Femur (tissue), 1 donor: ENCODE measurements at regions not wholly inside any gene's neighbourhood (a gene's known extent, or its start where the extent isn't known, plus 50 kb on each side); places are given as distances from the start of the nearest gene placed in this dataset.

Source experiments
- DNase-seq: peaks from one replicate; pipeline ENCODE4 v3.0.0-alpha.2; 2017

DNA sequence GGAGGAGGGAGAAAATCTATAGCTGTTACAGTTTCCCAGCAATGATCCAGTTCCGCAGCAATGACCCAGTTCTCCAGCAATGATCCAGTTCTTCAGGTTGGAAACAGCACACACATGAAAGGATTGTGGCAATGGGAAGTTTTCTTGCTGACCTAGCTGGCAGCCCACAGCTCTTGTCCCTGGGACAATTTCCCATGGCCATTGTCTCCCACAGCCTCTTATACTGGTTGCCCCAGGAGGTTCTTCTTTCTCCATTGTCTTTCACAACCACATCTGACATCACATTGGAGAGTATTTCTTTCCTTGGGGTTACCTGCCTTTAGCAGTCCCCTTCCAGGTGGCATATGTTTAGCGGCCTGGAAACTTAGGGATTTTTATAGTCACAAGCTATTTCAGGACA is 209.8 kb upstream of the PLEKHG7 start:
- no peak for DNase-seq

DNA sequence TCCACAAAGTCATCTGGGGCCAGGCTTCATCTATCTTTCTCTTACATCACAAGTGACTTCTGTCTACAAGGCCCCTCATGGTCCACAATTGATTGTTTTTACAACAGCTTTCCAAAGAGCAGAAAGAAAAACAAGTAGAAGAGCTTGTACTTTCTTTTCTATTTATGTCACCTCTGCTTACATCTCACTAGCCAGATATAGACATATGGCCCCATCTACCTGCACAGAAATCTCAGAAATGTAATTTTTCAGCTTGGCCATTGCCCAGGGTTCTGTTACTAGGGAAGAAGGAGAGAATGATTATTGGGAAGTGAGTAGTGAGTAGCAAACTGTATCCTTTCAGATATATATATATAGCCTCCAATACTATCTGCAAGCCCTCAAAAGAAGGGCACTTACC is 210.5 kb upstream of the PLEKHG7 start:
- DNase-seq, result no peak

DNA sequence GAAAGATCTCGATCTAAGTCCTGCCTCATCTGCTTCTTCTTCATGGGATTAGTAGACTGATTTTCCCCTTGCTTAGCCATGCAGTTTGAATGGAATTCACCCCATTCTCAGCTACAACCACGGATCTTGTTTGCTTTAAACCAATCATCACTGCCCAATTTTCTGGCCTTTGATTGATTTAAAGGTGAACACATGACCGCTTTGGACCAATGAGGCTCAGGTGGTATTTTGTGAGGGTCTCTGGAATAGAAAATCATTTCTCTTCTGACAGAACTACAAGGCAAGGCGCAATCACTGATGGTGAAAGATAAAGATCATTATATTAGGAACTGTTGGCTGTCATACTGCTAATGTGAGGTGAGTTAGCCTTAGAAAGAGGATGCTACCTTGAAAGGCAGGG is 213.0 kb upstream of the PLEKHG7 start:
- DNase-seq, result no peak

DNA sequence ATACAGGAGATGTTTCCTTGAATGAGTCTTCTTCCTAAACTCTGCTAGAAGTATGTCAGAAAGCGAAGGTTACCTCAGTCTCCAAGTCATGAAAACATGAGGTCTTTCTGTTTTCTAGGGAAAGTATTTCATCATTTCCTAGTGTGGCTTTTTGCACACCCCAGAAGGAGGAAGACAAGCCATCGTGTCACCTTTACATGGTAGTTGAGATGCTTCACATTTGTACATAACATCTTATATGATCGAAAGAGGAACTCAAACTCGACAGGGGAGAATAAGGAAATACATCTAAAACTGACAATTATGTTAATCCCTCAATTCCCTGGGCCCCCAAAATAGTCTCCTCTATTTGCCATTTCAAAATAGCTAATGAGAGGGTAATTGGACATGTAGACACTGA is 214.1 kb upstream of the PLEKHG7 start:
- no peak for DNase-seq

DNA sequence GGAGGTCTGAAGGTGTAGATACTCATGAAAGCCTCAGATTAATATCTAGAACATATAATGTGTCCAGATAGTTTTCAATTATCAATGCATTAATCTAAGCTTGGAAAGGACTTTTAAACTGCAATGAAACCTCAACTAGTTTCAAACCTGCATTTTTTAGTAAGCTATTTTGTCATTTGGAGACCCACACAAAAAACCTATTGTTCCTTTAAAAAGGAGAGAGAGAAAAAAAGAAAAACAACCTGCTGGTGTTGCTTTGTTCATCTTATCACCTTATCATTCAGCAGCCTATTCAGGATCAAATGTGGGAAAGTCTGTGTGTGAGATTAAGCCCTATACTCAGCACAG is 215.7 kb upstream of the PLEKHG7 start:
- DNase-seq, result no peak

DNA sequence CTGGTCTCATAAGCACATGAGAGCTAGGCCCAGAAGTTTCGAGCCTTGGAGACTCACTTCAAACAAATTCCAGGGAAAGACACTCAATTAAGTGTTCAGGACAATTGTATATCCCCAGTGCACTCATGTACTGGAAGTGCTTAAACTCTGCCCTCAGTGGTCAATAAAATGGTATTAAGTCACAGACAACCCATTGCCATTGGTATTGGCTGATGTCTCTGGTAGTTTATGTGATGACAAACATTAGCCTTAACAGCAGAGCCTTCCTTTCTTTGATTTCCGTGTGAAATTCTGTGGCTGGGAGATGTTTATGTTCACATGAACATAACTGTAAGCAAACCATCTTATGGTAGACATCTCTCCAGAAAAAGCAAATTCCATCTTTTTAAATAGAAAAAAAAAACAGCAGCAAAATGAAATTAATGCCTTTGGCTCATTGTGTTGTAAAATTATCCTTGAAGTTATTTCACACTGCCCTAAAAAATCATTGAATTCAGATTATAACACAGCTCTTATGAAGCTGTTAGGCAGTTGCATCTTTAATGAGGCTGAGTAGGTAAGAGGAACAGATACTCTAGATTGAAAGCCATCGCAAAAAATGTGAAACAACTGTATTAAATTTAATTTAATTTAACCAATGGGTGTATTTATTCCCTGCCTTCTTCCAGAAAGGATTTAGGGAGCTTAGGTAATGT is 216.2 kb upstream of the PLEKHG7 start:
- no peak for DNase-seq

DNA sequence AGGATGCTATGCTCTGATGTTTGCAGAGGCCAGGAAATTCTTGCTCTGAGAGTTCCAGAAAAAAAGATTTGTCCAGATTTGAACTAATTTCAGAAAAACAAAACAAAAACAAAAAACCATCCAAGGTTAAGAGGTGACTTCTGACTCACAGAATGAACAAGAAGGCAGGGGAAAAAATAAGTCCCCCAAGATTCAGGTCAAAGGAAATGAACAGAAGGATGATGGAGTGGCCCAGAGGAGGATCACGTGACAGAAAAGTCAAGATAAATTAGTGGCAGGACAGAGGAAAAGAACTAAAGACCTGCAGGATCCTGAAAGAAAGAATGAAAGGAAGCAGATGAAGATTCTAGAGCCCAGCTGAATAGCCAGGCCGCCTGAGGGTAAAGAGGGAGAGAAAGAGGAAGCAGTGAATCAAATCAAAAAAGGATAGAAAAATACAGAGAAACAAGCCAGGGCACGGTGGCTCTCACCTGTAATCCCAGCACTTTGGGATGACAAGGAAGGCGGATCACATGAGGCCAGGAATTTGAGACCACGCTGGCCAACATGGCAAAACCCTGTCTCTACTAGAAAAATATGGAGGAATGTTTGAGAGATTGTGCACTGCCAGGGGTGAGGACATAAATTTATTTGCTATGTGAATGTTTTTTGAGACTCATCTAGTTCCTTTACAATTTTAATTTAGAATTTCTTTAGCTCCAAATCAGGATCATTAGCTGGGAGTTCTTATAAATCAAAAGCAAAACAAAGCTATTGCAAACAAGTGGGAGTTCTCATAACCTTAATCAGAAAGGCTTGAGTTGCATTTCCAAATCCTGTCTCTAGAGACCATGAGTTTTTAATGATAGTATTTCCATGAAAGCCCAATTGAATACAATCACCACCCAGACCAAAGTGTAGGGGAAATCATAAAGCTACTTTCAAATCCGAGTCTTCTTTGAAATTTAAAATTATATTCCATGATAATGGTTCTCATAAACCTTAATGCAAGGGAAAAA is 217.1 kb upstream of the PLEKHG7 start:
- DNase-seq, result no peak

DNA sequence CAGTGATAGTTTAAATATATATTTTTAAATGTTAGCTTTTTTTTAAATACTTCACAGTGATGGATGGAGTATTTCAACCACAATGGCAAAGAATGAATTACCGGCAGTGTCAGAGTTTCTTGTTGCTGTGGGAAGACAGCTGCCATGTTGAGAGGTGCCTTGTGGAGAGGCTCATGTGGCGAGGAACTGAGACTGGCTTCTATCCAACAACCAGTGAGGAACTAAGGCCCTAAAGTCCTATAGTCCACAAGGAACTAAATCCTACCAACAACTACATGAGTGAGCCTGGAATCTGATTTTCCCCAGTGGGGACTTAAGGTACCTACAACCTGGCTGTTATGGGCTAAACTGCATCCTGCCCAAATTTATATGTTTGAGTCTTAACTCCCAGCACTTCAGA is 220.2 kb upstream of the PLEKHG7 start:
- DNase-seq, result no peak

DNA sequence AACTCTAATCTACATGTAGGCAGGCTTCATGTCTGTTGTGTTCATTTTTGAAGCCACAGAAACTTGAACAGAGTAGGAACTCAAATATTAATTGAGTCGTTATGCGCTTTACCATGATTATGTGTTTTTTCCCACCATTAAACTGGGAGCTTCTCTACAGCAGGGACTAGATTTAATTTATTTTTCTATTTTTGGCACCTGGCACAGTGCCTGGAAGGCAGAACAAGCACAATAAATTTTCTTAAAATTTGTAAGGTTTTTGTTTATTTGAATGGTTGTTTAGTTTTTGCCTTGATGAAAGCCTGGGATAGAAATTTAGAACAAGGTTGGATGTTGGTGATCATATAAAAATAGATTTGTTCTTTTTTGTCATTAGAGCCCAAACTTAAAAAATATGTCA is 221.7 kb upstream of the PLEKHG7 start:
- DNase-seq, result no peak

DNA sequence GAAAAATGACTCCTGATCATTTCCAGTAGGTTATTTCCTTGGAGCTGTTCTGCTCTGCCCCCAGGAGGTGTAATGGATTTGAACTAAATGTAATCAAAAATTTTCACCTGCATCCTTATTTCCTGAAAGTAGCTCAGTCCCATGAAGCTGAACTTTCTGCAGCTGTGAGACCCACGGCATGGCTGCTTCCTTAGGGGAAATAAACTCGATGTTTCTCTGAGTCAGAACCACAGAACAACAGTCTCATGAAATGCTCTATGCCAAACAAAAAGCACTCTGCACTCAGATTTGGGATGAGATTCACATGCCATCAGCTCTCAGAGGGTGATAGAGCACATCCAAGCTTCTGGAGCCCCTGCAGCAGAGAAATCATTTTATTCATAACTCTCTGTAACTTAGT is 224.1 kb upstream of the PLEKHG7 start:
- no peak for DNase-seq

DNA sequence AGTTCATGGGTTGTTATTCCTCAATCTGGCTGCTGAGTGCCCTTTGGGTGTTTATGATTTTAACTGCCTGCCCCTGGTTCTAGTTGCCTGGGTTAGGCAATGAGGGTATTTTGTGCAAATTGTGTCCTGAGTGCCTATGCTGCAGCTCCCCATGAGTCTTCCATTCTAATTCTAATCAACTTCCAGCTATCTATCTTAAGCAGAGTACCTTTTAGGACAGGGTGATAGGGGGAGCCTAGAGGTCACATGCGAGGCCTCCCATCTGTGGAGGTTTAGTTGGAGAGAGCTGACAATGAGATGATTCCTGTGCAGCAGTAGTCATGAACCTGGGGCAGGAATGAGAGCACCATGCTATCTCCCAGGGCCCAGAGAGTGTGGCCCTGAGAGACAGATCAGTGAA is 225.9 kb upstream of the PLEKHG7 start:
- DNase-seq, result no peak

DNA sequence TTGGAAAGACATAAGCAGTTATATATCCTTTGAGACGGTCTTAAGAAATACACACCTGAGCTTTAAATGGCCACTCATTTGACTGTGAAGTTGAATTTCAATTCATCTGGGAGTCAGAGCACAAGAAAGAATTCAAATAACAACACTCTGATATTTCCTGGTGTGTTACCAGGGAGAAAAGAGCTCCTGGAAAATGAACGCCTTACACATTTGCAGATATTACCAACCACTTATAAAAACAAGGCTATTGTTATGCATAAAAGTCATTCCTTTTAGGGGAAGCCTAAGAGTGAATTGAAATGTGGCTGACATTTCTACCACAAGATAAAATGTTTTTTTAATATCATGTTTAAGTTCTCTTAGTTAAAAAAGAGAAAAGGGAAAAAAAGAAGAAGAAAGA is 229.2 kb upstream of the PLEKHG7 start:
- no peak for DNase-seq

DNA sequence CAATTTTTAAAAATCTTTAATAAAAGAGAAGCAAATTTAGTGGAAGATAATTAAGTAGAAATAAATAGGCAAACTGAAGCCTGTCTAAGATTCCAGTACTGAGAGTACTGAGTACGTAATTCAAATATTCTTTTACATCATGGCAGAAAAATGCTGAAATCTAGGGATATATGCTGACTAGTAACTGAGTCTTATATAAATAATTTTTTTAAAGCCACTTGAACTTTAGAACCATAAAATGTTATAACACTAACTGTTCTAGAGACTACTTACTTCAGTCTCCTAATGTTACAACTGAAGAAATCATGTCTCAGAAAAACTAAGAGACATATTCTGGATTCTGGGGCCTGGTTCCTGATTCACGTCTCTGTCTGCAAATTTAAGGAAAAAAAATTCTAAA is 230.6 kb upstream of the PLEKHG7 start:
- no peak for DNase-seq

DNA sequence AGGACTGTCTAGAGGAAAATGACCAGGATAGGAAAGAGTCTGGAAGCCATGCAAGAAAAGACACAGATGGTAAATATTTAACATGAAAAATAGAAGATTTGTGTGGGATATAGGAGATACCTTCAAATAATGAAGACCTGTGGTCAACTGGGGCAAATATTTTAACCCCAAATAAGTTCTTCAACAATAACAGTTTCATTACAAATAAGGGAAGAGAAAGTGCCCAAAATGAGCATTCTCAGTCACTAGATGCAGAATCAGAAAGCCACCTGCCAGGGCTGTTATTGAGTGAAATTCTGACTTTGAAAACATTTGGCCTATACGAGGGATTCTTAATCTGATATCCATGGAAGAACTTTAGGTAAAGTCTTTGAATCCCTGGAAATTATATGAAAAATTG is 231.2 kb upstream of the PLEKHG7 start:
- DNase-seq, result no peak

DNA sequence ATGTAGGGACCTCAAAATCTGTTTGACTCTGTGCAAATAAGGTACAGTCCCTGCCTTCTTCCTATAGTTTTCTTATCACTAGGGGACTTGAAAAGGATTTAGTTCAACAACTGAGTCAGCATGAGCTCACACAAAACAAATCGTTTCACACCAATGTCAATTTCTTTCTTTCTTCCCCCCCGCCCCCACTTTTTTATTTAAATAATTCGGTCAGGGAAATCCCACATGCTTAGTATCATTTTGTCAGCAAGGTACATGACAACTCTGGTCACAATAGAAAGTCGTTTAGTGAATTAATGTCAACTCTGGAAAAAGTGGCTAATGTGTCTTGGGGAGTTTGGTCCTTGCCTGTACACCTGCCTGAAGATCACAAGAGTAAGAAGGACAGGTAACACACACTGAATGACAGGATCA is 232.2 kb upstream of the PLEKHG7 start:
- no peak for DNase-seq

DNA sequence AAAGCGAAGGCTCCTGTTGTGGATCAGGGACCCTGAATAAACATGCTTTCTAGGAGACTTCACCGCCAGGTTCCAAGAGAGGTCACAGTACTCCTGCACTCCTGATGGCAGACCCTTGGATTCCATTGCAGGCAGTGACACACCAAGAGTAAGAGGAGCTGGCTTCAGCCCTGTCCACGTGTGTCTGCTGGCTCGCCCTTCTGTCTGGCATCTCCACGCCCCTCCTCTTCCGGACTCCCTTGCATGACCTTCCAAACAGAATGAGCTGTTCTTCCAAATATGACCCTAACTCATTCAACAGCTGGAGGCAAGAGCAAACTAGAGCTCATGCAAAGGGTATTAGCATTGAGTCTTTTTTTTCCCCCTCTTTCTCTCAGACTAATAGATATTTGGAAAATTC is 233.0 kb upstream of the PLEKHG7 start:
- peak; percentile 86 for DNase-seq

DNA sequence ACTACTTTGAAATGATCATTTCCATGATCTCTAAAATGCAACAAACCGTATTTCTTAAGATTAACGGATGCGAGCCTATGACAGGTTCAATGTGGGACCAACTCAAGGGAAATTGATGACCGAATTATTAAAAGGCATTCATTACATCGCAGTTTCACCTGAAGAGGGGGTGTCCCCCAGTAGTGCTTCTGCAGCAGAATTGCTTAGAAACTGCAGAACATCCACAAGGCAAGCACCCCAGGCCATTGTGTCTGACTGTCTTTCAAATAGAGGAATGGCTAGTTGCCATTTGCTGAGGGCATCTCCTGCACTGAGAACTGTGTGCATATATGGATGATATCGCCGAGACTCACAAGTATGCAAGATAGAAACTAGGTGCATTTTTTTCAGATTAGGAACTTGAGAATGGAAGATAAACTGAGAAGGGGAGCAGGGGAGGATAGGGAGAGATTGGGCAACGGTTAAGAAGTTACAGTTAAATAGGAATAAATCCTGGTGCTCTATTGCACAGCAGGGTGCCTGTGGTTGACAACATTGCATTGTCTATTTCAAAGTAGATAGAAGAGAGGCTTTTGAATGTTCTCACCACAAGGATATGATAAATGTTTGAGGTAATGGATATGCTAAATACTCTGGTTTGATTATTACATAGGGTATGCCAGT is 234.3 kb upstream of the PLEKHG7 start:
- no peak for DNase-seq

DNA sequence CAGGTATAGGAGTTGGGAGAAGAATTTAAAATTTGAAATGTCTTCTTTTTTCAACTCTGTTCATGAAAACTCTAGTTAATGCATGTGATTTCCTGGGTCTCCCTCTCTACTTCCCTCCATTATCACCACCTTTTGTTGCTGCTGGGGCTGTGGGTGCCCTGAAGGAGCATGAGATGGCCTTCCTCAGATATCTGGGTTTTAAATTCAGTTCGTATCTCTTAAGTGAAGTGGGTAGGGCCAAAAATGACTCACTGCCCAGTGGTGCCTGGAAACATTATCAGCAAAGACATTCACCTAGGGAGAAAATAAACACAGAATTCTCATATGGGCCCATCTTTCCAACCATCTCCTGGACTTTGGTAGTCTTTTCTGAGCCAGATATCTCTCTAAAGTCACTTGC is 234.9 kb upstream of the PLEKHG7 start:
- DNase-seq, result no peak

DNA sequence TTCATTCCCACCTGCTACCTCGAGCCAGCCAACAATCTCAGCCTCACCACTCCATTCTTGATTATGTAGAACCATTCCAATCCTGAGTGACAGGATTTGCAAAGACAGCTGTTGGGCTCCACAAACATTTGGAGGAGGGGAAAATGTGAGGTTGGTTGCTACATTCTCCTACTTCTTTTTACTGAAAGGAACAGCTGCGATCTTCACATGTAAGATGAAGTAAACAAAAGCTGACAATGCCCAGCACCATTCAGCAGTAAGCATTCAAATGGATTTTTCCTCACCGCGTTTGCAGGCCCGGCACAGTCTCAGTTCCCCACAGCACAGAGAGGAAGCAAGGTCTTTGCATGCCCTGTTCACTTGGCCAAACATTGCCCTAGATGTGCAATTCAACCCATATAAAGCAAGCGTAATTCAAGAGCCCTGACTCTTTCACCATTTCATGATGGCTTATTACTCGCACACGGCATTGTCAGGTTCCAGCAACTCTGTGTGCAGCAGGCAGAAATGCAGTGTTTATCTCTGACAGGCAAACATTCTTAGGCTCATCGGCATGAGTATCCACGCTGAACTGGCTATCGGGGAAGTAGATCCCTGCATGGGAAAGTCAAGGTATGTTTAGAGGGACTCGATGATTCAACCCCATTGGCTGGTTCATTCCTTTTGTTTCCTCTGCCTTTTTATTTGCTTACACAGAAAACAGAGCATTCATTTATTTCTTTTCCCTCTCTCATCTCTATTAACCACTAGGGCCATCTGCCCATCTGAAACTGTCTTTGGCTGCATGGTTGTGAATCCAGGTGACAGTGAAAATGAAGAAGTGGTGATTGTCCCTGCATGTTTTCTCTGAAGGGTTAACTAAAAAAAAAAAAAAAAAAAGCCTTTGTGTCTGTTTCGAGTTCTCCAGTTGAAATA is 236.1 kb upstream of the PLEKHG7 start:
- DNase-seq, result peak; percentile 79

DNA sequence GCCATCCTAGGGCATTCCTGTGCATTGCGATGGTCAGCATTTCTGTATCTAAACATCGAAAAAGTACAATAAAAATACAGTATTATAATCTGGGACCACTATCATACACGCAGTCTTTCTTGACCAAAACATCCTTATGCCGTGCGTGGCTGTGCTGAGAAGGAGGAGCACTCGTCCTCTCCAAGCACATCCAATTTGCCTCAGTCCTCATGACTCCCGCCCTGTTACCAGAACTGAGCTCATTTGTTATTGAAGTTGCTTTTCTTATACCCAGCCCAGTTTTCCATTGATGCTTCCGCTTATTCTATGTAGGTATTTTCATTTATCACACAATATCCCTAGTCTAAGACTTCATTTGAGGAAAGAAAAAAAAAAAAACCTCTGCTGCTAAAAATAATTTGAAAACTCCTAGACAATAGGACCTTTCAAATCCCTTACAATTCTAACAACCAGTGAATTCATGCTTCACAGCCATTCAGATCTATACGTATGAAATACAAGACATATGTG is 236.9 kb upstream of the PLEKHG7 start:
- no peak for DNase-seq

DNA sequence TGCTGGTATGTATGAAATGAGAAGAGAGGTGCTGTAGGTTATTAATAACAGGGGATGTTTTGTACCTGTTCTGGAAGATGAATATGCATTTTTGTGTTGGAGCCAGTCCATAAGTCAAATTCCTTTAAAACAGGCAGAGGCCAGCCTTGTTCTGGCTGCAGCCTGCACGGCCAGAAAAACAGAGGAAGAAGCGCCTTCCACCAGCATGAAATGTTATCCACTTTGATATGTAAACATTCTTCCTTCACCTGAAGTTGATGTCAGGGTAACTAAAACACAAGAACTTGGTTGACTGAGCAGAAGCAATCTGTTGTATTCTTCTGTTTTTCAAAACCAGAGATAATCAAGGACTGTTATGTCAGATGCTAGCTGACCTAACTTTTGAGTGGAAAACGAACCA is 237.9 kb upstream of the PLEKHG7 start:
- no peak for DNase-seq

DNA sequence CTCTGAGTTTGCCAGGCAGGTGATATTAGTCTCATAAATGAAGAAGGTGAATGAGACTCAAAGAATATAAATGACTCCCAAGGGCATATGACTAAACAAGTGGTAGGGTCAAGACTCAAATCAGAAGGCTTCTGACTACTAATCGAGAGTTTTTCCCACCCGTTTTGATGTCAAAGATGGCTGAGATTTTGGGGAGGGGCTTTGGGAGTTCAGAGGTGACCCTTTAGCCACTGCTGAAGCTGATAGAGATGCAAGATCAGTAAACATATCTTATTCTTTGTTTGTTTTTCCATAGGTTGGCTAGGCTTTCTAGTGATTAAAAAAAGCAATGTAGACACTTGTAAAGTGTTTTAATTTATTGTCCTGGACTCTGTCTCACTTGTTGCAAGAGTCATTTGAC is 239.6 kb upstream of the PLEKHG7 start:
- no peak for DNase-seq

DNA sequence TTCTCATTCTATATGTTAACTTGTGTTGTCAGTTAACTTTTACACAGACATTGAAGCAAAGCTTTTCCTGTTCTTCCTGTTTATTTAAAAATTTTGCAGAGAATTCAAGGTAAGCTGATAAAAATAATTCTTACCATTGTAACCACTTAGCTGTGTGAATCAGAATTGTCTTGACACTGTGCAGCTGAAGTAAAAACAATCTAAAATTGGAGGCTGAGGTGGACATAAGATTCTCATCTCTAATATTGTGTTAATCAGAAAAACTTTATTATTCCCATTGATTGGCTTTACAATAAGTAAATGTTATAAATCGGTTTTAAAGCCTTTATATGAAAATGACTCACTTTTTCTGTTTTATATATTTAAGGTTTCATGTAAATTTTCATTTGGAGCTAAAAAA is 240.3 kb upstream of the PLEKHG7 start:
- DNase-seq, result no peak
